Effector memory CD8-positive, alpha-beta T cell (primary cell): ENCODE measurements at regions not wholly inside any gene's neighbourhood (a gene's known extent, or its start where the extent isn't known, plus 50 kb on each side); places are given as distances from the start of the nearest gene placed in this dataset.
"Not testable (repeated sequence)": the region's sequence is repeated elsewhere in the genome, so short reads cannot be mapped to it uniquely, and the experiment has no call there.

Experiments used
- ATAC-seq: fragments of 150-1000 bp; cut with Tn5 transposase; replicated peaks from 2 replicates; pipeline ENCODE4 v1.10.0; 2021; ENCODE audit warnings: mild to moderate bottlenecking, moderate library complexity
- DNase-seq, 3 experiments: peaks; one replicate each; pipeline ENCODE4 v3.0.0; 2021
- H3K27ac Mint-ChIP-seq, 2 donors: one replicate each; pipeline ENCODE4 v1.8.0; 2022; ENCODE audit warnings: mild to moderate bottlenecking in 2 of 2, mixed read lengths in 2 of 2, moderate library complexity in 2 of 2
- H3K27me3 Mint-ChIP-seq, 2 donors: one replicate each; pipeline ENCODE4 v1.8.0; 2022; ENCODE audit warnings: mixed read lengths in 2 of 2
- H3K36me3 Mint-ChIP-seq: one replicate; pipeline ENCODE4 v1.8.0; 2022; ENCODE audit warnings: mild to moderate bottlenecking, moderate library complexity, mixed read lengths; ENCODE audit not compliant: insufficient read depth
- H3K4me1 Mint-ChIP-seq, 2 donors: one replicate each; pipeline ENCODE4 v1.8.0; 2022; ENCODE audit warnings: low read depth in 2 of 2, mixed read lengths in 2 of 2
- H3K4me3 Mint-ChIP-seq, 2 donors: one replicate each; pipeline ENCODE4 v1.8.0; 2022; ENCODE audit warnings: mild to moderate bottlenecking in 2 of 2, mixed read lengths in 2 of 2, moderate library complexity in 2 of 2
- H3K9me3 Mint-ChIP-seq, 2 donors: one replicate each; pipeline ENCODE4 v1.8.0; 2022; ENCODE audit warnings: mixed read lengths in 2 of 2

DNA sequence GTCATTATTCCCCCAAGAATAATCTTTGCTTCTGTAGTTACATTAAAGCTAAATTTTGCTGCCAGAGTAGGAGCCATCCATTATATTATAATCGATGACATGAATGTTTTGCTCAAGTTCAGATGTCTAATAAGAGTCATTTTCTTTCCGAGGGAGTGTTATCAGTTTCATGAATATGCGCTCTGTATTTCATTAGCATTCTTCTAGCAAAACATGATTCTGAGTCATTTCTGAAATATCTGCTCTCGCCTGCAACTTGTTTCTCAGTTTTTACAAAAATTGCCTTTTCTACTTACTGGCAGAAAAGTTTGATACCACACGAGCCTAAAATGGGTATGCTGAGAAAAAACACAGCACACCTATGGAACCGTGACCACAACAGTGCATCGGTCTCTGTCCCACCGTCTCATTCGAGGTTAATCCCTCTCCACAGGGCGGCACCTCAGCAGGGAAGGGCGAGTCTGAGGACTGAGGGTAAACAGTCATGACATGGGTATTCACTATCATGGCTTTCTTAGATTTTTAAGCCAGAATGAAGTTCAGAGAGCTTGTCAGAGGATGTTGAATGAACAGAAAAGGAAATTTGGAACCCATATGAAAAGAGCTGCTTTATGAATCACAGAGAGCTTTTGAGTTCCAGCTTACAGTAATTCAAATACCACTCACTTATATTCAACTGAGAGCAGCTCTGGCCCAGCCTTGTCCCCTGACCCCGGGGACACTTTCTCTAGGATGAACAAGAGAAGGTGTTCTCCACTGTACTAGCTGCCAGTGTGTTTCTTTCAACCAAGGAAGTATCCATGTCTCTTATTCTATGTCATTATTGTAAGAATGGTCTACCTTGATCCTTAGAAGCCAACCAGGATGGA lies 303.6 kb upstream of the PLGLB1 start:
- not testable (repeated sequence) for H3K4me3 Mint-ChIP-seq
- peak overlapping the region; percentile 53 to 67 for H3K27ac Mint-ChIP-seq

DNA sequence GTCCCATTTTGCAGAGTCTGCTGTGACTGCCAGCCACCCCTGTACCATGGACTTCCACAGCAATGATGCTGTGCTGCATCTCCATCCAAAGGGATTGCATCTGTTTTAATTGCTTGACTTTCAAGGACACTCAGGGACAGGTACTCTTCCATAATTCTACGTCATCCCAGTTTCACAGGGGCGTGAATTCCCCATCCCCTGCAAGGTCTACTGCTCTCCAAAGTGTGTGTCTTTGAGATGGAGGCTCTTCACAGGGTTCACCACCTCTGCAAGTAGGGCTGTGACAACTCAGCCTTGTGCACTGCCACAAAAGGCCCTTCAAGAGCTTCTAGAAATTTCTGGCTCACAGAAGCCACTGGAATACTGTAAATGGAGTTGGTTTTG lies 304.3 kb upstream of the PLGLB1 start:
- not testable (repeated sequence) for H3K9me3 Mint-ChIP-seq, H3K27me3 Mint-ChIP-seq, H3K36me3 Mint-ChIP-seq, ATAC-seq, DNase-seq
- peak overlapping the region in 1 of 2 donors; percentile 38 for H3K4me3 Mint-ChIP-seq
- peak overlapping the region; percentile 53 to 67 for H3K27ac Mint-ChIP-seq
- peaks cover 11 to 14% of the 10 kb centered on the region in 2 donors for H3K4me1 Mint-ChIP-seq

More for the DNA sequence above, 303.6 kb upstream of the PLGLB1 start:
- H3K9me3 Mint-ChIP-seq, H3K27me3 Mint-ChIP-seq, H3K36me3 Mint-ChIP-seq, DNase-seq: not testable (repeated sequence)
- H3K4me1 Mint-ChIP-seq, result peaks cover 11 to 14% of the 10 kb centered on the region in 2 donors
- ATAC-seq, result peak; percentile 52

GRCh38 chr2:87326754-87327153 lies 305.1 kb upstream of the PLGLB1 start:
- H3K4me1 Mint-ChIP-seq, result peaks cover 11 to 14% of the 10 kb centered on the region in 2 donors
- not testable (repeated sequence) for H3K27me3 Mint-ChIP-seq, H3K36me3 Mint-ChIP-seq, H3K9me3 Mint-ChIP-seq, ATAC-seq, H3K4me3 Mint-ChIP-seq, H3K27ac Mint-ChIP-seq, DNase-seq

DNA sequence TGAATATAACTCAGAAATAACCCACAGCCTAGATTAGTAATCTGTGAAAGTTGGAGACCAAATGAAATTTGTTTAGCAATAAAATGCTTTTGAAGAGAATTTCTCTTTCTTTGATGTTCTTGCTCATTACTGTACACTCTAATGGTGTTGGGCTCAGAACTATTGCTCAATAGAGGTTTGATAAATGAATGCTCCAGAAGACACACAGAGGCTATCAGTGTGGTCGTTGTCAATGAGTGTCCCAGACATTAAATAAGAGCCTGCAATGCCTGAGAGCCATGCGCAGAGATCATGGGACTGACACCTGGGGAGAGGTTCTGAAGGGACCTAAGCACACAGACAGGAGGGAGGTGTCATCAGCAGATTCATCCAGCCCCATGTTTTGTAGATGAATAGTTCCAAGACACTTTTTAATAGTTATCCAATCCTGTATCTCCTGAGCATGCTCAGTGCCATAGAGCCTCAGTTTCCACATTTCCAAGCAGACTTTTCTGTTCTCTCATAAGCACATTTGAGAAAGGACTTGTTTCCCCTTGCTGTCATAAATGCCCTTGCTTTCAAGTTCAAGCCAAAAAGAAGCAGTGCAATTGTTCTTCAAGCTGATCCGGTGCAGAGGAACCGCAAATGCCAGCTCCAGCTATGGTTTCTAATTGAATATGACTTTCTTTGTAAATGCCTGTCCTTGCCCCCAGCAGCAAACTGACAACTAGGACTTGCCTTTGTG lies 306.2 kb upstream of the PLGLB1 start:
- not testable (repeated sequence) for H3K27me3 Mint-ChIP-seq, H3K4me3 Mint-ChIP-seq, DNase-seq, H3K9me3 Mint-ChIP-seq, H3K27ac Mint-ChIP-seq, H3K36me3 Mint-ChIP-seq, ATAC-seq
- peaks cover 11 to 14% of the 10 kb centered on the region in 2 donors for H3K4me1 Mint-ChIP-seq

DNA sequence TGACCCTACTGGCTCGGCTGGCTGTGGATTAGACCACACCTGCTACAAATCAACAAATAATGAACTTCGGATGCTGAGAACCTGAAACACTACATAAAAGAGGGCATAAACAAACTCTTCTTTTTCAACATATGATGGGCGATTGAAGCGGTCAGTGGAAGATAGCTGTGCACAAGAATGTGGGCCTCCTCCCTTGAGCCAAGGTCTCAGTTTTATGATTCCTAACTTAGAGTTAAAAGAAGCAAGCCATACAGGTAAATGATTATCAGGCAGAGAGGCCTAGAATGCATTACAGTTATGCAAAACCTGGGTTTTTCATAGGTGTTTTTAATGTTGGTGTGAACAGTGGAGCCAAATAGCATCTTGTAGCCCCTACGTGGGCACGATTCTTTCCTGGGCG lies 307.9 kb upstream of the PLGLB1 start:
- DNase-seq, H3K4me3 Mint-ChIP-seq, ATAC-seq, H3K27me3 Mint-ChIP-seq, H3K9me3 Mint-ChIP-seq, H3K36me3 Mint-ChIP-seq, H3K27ac Mint-ChIP-seq, H3K4me1 Mint-ChIP-seq: not testable (repeated sequence)

- H3K27me3 Mint-ChIP-seq, H3K9me3 Mint-ChIP-seq, H3K4me1 Mint-ChIP-seq, H3K36me3 Mint-ChIP-seq, H3K27ac Mint-ChIP-seq, H3K4me3 Mint-ChIP-seq, DNase-seq: not testable (repeated sequence)
- ATAC-seq, result peak; percentile 49
Observed at GRCh38 chr2:87330486-87330885, 308.8 kb upstream of the PLGLB1 start.

- not testable (repeated sequence) for H3K36me3 Mint-ChIP-seq, H3K27me3 Mint-ChIP-seq, H3K4me3 Mint-ChIP-seq, H3K4me1 Mint-ChIP-seq, ATAC-seq, H3K27ac Mint-ChIP-seq, DNase-seq, H3K9me3 Mint-ChIP-seq
Observed at GRCh38 chr2:87331940-87332583, 310.4 kb upstream of the PLGLB1 start.

GRCh38 chr2:87334888-87335287 lies 313.2 kb upstream of the PLGLB1 start:
- not testable (repeated sequence) for H3K27me3 Mint-ChIP-seq, H3K27ac Mint-ChIP-seq, H3K4me3 Mint-ChIP-seq, H3K36me3 Mint-ChIP-seq, DNase-seq, H3K4me1 Mint-ChIP-seq, H3K9me3 Mint-ChIP-seq
- ATAC-seq, result peak; percentile 21

DNA sequence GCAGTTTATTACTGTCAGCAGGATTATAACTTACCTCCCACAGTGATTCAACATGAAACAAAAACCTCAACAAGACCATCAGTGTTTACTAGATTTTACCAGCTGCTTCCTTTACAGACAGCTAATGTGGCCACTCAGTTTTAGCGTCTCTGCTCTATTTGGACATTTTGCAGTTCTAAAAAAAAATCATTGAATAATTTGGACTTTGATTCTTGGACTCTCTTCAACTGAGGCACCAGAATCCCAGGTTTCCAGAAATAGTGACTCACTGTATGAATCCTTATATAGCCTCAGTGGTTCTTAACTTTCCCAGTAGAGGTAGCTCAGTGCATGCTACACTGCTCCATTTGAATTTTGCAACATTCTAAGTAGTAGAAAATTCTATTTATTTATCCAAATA lies 317.4 kb upstream of the PLGLB1 start:
- not testable (repeated sequence) for H3K27ac Mint-ChIP-seq, DNase-seq, H3K4me1 Mint-ChIP-seq, H3K27me3 Mint-ChIP-seq, H3K9me3 Mint-ChIP-seq, H3K4me3 Mint-ChIP-seq, ATAC-seq, H3K36me3 Mint-ChIP-seq

GRCh38 chr2:87341601-87342014 lies 320.0 kb upstream of the PLGLB1 start:
- not testable (repeated sequence) for ATAC-seq, H3K9me3 Mint-ChIP-seq, H3K27me3 Mint-ChIP-seq, H3K4me3 Mint-ChIP-seq, H3K4me1 Mint-ChIP-seq, H3K36me3 Mint-ChIP-seq, H3K27ac Mint-ChIP-seq
- peak; percentile 39 to 57 (median 47) for DNase-seq

- H3K27me3 Mint-ChIP-seq, ATAC-seq, H3K36me3 Mint-ChIP-seq, H3K9me3 Mint-ChIP-seq, H3K27ac Mint-ChIP-seq, DNase-seq, H3K4me3 Mint-ChIP-seq, H3K4me1 Mint-ChIP-seq: not testable (repeated sequence)
Observed at GRCh38 chr2:87342175-87342574, 320.5 kb upstream of the PLGLB1 start.

DNA sequence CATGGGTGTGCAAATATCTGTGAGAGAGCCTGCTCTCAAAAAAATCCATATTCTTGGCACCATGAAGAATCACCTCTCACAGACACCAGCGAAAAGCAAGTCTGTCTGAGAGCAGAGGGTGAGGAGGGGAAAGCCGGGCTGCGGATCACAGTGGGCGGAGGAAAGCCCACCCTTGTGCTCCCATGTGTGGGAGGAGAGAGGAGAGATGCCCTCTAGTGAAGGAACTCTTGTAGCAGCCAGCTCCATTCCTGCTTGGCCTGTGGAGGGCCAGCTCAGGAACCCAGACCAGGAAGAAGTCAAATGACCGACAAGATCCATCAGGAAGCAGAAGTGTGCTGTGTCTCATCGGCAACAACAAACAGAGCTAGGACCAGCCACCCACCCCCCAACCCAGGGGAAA lies 321.7 kb upstream of the PLGLB1 start:
- DNase-seq, result not testable (repeated sequence)

GRCh38 chr2:87345283-87345682 lies 323.6 kb upstream of the PLGLB1 start:
- not testable (repeated sequence) for H3K27me3 Mint-ChIP-seq, ATAC-seq, H3K9me3 Mint-ChIP-seq, DNase-seq, H3K27ac Mint-ChIP-seq, H3K36me3 Mint-ChIP-seq, H3K4me3 Mint-ChIP-seq, H3K4me1 Mint-ChIP-seq

More for the DNA sequence above, 321.7 kb upstream of the PLGLB1 start:
- H3K36me3 Mint-ChIP-seq, H3K27me3 Mint-ChIP-seq, H3K4me3 Mint-ChIP-seq, H3K27ac Mint-ChIP-seq, H3K4me1 Mint-ChIP-seq, ATAC-seq, H3K9me3 Mint-ChIP-seq: not testable (repeated sequence)
